ENCODE measurements at regions not wholly inside any gene's neighbourhood (a gene's known extent, or its start where the extent isn't known, plus 50 kb on each side); places are given as distances from the start of the nearest gene placed in this dataset.

DNA sequence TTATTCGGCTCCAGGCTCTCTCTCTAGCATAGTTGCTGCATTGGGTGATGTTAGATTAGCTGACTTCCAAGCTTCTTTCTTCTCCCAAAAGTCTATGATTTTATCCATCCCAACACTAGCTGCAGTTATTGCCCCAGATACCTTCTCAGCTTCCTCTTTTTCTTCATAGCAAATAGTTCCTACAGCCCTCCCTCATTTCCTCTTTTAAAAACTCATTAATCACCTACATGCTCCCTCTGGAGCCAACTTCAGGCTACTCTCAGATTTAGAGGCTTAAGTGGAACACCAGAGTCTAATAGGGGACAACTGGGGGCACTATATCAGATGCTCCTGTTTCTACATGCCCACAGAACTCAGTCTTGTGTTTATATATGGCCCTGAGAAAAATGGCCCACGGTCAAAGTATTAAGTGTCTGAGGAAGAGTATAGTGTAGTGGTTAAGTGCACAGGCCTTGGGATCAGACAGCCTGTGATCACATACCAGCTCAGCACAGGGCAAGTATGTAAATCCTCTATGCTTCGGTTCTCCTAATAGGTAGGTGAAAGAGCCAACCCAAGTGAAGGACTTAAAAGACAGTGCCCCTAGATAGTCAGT is 241.9 kb upstream of the SLC14A2 start:
- TF ChIP-seq, protein P1, sequence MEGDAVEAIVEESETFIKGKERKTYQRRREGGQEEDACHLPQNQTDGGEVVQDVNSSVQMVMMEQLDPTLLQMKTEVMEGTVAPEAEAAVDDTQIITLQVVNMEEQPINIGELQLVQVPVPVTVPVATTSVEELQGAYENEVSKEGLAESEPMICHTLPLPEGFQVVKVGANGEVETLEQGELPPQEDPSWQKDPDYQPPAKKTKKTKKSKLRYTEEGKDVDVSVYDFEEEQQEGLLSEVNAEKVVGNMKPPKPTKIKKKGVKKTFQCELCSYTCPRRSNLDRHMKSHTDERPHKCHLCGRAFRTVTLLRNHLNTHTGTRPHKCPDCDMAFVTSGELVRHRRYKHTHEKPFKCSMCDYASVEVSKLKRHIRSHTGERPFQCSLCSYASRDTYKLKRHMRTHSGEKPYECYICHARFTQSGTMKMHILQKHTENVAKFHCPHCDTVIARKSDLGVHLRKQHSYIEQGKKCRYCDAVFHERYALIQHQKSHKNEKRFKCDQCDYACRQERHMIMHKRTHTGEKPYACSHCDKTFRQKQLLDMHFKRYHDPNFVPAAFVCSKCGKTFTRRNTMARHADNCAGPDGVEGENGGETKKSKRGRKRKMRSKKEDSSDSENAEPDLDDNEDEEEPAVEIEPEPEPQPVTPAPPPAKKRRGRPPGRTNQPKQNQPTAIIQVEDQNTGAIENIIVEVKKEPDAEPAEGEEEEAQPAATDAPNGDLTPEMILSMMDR (IDR thresholded peaks at IDR 0.05), result no peak
- TF ChIP-seq POLR2AphosphoS5 (IDR thresholded peaks at IDR 0.05) (no peak), POLR2A (IDR thresholded peaks at IDR 0.05) (no peak)
